ENCODE measurements at regions not wholly inside any gene's neighbourhood (a gene's known extent, or its start where the extent isn't known, plus 50 kb on each side); places are given as distances from the start of the nearest gene placed in this dataset.

DNA sequence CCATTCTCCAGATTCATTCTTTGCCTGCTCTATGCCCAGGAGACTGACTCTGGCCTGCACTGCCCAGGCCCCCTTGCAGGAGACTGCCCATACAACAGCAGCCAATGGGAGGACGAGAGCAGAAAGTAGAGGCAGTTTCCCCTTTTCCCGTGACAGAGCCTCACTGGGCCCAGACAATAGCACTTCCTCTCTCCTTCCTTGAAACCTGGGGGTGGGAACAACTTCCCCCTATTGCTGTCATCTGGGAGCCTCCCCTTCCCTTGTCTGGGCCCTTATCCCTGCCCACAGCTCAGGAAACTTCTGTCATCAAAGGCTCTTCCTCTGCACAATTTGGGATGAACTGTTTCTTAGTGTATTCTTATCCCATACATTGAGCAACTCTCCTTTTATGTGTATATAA lies 60.8 kb upstream of the KCNJ15 start:
- no peak for DNase-seq (ENCODE audit: low spot score)

DNA sequence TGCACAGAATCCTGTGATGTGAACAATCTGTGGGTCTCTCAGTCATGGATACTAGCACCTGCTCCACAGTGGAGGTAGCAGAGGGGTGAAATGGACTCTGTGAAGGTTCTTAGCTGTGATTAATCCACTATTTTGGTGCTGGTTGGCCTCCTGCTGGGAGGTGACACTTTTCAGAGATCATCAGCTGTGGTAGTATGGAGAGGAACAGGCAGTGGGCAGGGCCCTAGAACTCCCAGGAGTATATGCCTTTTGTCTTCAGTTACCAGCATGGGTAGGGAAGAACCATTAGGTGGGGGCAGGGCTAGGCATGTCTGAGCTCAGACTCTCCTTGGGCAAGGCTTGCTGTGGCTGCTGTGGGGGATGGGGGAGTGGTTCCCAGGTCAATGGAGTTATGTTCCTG lies 54.0 kb upstream of the KCNJ15 start:
- DNase-seq (ENCODE audit: low spot score): no peak

DNA sequence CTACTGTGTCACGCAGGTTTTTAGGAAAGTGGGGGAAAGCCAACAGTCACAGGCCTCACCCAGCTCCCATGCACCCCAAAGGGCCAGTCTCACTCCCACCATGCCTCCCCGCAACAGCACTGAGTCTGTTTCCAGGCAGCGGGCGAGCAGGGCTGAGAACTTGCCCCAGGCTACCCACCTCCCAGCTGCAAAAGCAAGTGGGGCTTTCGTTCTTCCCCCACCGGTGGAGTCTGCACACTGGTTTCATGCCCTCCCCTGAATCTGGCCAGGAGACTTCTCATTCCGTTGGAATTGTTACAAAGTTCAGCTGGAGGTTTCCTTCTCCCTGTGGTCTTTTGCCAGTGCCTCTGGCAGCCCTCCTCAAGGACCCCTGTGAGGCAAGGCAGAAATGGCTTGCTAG lies 53.6 kb upstream of the KCNJ15 start:
- no peak for DNase-seq (ENCODE audit: low spot score)

DNA sequence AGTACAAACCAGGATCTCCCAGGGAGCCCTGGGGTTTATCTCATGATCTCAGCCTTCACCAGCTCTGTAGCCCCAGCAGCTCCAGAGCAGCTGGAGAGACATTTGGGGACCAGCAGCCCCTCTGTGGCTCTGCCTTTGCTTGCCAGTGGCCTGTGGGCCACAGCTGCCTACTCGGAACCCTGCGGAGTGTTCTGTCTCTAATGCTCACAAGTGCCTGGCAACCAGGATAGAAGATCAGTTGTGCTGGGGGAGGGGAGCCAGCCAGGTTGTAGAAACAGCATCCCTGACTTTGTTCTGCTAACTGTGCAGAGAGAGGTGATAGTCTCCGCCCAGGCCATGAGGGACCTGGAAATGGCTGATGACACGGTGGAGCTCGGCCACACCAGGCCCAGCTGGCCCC lies 50.9 kb upstream of the KCNJ15 start:
- no peak for DNase-seq (ENCODE audit: low spot score)

DNA sequence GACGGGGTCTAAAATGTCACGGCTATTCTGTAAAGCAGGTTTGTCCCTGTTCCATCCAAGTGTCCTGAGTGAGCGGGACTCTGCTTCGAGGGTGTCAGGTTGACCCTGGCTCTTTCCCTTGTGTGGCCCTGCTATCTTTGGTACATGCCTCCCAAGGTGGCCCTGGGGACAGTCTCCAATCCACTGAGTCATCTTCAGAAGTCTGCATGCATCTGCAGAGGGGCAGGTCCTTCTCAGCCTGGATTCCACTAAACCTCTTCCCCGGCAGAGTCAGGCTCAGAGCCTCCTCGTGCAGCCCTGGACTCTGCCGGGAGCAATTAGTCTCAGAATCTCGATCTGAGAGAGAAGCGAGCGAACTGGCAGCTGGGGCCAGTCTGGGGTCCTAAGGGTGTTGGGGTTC lies 50.1 kb upstream of the KCNJ15 start:
- DNase-seq (ENCODE audit: low spot score): no peak

Measured in H4 (cell line).